ENCODE measurements at regions not wholly inside any gene's neighbourhood (a gene's known extent, or its start where the extent isn't known, plus 50 kb on each side); places are given as distances from the start of the nearest gene placed in this dataset.
A peak's percentile ranks its signal among the peaks of the same experiment; 100 is the strongest.

DNA sequence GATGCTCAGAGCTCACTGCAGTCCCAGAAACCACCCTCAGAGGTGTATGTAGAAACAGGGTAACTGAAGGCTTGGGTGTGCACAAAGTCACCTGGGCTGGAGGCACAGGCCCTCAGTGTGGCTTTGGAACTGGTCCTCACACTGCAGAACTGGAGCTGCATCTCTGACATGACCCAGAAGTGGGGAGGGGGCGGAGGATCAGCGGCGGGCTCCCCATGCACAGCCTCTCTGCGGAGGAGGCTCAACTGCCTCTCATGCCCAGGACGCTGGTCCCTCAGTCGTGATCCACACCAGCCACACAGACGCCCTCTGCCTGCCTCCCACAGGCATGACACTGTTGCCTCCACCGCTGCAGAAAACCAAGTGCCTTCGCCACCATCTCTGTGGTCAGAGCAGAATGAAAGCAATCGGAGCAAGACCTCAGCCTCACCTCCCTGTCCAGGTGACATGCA, 73.7 kb downstream of the TM2D3 start (continued):
- TF ChIP-seq ZNF567 (CRISPR knock-in tag; IDR thresholded peaks at IDR 0.05; ENCODE audit: borderline replicate concordance) (no peak), ZFP91 (CRISPR knock-in tag; IDR thresholded peaks at IDR 0.05; ENCODE audit: borderline replicate concordance) (peak; percentile 67), PRDM15 (CRISPR knock-in tag; IDR thresholded peaks at IDR 0.05) (no peak), CEBPB (IDR thresholded peaks at IDR 0.05; ENCODE audit: borderline replicate concordance, low read depth, low read length) (no peak), EHMT2 (IDR thresholded peaks at IDR 0.05; ENCODE audit: borderline replicate concordance, low read depth, low read length) (no peak), NCOA2 (CRISPR knock-in tag; IDR thresholded peaks at IDR 0.05) (no peak), PAF1 (CRISPR knock-in tag; IDR thresholded peaks at IDR 0.05) (no peak), ISL2 (CRISPR knock-in tag; IDR thresholded peaks at IDR 0.05) (no peak), HES4 (CRISPR knock-in tag; IDR thresholded peaks at IDR 0.05; ENCODE audit: borderline replicate concordance) (no peak), FOXK2 (IDR thresholded peaks at IDR 0.05) (no peak), REL (CRISPR knock-in tag; conservative IDR thresholded peaks at IDR 0.05) (no peak), ZNF10 (CRISPR knock-in tag; IDR thresholded peaks at IDR 0.05; ENCODE audit: borderline replicate concordance, low read depth) (no peak)
- TF ChIP-seq, protein P1, sequence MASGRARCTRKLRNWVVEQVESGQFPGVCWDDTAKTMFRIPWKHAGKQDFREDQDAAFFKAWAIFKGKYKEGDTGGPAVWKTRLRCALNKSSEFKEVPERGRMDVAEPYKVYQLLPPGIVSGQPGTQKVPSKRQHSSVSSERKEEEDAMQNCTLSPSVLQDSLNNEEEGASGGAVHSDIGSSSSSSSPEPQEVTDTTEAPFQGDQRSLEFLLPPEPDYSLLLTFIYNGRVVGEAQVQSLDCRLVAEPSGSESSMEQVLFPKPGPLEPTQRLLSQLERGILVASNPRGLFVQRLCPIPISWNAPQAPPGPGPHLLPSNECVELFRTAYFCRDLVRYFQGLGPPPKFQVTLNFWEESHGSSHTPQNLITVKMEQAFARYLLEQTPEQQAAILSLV (CRISPR knock-in tag; IDR thresholded peaks at IDR 0.05; ENCODE audit: borderline replicate concordance), result no peak
- TF ChIP-seq, protein P2, sequence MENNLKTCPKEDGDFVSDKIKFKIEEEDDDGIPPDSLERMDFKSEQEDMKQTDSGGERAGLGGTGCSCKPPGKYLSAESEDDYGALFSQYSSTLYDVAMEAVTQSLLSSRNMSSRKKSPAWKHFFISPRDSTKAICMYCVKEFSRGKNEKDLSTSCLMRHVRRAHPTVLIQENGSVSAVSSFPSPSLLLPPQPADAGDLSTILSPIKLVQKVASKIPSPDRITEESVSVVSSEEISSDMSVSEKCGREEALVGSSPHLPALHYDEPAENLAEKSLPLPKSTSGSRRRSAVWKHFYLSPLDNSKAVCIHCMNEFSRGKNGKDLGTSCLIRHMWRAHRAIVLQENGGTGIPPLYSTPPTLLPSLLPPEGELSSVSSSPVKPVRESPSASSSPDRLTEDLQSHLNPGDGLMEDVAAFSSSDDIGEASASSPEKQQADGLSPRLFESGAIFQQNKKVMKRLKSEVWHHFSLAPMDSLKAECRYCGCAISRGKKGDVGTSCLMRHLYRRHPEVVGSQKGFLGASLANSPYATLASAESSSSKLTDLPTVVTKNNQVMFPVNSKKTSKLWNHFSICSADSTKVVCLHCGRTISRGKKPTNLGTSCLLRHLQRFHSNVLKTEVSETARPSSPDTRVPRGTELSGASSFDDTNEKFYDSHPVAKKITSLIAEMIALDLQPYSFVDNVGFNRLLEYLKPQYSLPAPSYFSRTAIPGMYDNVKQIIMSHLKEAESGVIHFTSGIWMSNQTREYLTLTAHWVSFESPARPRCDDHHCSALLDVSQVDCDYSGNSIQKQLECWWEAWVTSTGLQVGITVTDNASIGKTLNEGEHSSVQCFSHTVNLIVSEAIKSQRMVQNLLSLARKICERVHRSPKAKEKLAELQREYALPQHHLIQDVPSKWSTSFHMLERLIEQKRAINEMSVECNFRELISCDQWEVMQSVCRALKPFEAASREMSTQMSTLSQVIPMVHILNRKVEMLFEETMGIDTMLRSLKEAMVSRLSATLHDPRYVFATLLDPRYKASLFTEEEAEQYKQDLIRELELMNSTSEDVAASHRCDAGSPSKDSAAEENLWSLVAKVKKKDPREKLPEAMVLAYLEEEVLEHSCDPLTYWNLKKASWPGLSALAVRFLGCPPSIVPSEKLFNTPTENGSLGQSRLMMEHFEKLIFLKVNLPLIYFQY (CRISPR knock-in tag; IDR thresholded peaks at IDR 0.05; ENCODE audit: borderline replicate concordance), result no peak
- TF ChIP-seq, protein P3, sequence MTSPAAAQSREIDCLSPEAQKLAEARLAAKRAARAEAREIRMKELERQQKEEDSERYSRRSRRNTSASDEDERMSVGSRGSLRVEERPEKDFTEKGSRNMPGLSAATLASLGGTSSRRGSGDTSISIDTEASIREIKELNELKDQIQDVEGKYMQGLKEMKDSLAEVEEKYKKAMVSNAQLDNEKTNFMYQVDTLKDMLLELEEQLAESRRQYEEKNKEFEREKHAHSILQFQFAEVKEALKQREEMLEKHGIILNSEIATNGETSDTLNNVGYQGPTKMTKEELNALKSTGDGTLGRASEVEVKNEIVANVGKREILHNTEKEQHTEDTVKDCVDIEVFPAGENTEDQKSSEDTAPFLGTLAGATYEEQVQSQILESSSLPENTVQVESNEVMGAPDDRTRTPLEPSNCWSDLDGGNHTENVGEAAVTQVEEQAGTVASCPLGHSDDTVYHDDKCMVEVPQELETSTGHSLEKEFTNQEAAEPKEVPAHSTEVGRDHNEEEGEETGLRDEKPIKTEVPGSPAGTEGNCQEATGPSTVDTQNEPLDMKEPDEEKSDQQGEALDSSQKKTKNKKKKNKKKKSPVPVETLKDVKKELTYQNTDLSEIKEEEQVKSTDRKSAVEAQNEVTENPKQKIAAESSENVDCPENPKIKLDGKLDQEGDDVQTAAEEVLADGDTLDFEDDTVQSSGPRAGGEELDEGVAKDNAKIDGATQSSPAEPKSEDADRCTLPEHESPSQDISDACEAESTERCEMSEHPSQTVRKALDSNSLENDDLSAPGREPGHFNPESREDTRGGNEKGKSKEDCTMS (CRISPR knock-in tag; conservative IDR thresholded peaks at IDR 0.05), result no peak
- TF ChIP-seq, protein P4, sequence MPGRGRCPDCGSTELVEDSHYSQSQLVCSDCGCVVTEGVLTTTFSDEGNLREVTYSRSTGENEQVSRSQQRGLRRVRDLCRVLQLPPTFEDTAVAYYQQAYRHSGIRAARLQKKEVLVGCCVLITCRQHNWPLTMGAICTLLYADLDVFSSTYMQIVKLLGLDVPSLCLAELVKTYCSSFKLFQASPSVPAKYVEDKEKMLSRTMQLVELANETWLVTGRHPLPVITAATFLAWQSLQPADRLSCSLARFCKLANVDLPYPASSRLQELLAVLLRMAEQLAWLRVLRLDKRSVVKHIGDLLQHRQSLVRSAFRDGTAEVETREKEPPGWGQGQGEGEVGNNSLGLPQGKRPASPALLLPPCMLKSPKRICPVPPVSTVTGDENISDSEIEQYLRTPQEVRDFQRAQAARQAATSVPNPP (CRISPR knock-in tag; IDR thresholded peaks at IDR 0.05), result no peak
